Neural progenitor cell (in vitro differentiated cells): ENCODE measurements at regions not wholly inside any gene's neighbourhood (a gene's known extent, or its start where the extent isn't known, plus 50 kb on each side); places are given as distances from the start of the nearest gene placed in this dataset.

Source experiments
- DNase-seq: peaks from one replicate; pipeline ENCODE4 v3.0.0-alpha.2; 2016; ENCODE audit warnings: low spot score
- H2AFZ ChIP-seq: fragments of 200-600 bp; sonication (generic); replicated peaks from 2 replicates; pipeline ENCODE4 v1.6.1; 2016; ENCODE audit warnings: antibody characterized with exemption
- H3F3A ChIP-seq: fragments of 200-600 bp; sonication (generic); 2 replicates; pipeline ENCODE4 v1.6.1; 2016; ENCODE audit warnings: antibody characterized with exemption, low read depth
- H3K27ac ChIP-seq: fragments of 200-600 bp; sonication (generic); 2 replicates; pipeline ENCODE4 v1.5.1; 2016; ENCODE audit warnings: mild to moderate bottlenecking
- H3K27me3 ChIP-seq: fragments of 200-600 bp; sonication (generic); 2 replicates; pipeline ENCODE4 v1.6.1; 2016; ENCODE audit warnings: mild to moderate bottlenecking, moderate library complexity
- H3K36me3 ChIP-seq: fragments of 200-600 bp; sonication (generic); 2 replicates; pipeline ENCODE4 v1.5.1; 2016
- H3K4me1 ChIP-seq: fragments of 200-600 bp; sonication (generic); 2 replicates; pipeline ENCODE4 v1.6.1; 2016; ENCODE audit warnings: mixed run types
- H3K4me2 ChIP-seq: fragments of 200-600 bp; sonication (generic); 2 replicates; pipeline ENCODE4 v1.6.1; 2016
- H3K4me3 ChIP-seq: fragments of 200-600 bp; sonication (generic); 2 replicates; pipeline ENCODE4 v1.5.1; 2016
- H3K79me2 ChIP-seq: fragments of 200-600 bp; sonication (generic); 2 replicates; pipeline ENCODE4 v1.6.1; 2016; ENCODE audit warnings: low read depth
- H3K9ac ChIP-seq: fragments of 200-600 bp; sonication (generic); 2 replicates; pipeline ENCODE4 v1.6.1; 2016
- H3K9me3 ChIP-seq: fragments of 200-600 bp; sonication (generic); 2 replicates; pipeline ENCODE4 v1.5.1; 2016; ENCODE audit warnings: low read depth
- H4K20me1 ChIP-seq: fragments of 200-600 bp; sonication (generic); 2 replicates; pipeline ENCODE4 v1.6.1; 2016; ENCODE audit warnings: low read depth
- H3K27ac Mint-ChIP-seq: 3 replicates; pipeline ENCODE4 v1.8.0; 2021; ENCODE audit warnings: mixed read lengths
- H3K27me3 Mint-ChIP-seq: 2 replicates; pipeline ENCODE4 v1.8.0; 2022; ENCODE audit warnings: low read depth, mild to moderate bottlenecking, inconsistent platforms, moderate library complexity, mixed read lengths; ENCODE audit not compliant: insufficient read depth
- H3K36me3 Mint-ChIP-seq: 3 replicates; pipeline ENCODE4 v1.8.0; 2021; ENCODE audit warnings: mixed read lengths
- H3K4me1 Mint-ChIP-seq: 3 replicates; pipeline ENCODE4 v1.8.0; 2021; ENCODE audit warnings: mixed read lengths
- H3K4me3 Mint-ChIP-seq: 3 replicates; pipeline ENCODE4 v1.8.0; 2021; ENCODE audit warnings: mild to moderate bottlenecking, moderate library complexity, mixed read lengths
- H3K9me3 Mint-ChIP-seq: 3 replicates; pipeline ENCODE4 v1.8.0; 2020; ENCODE audit warnings: mixed read lengths
- CTCF ChIP-seq: fragments of 200-600 bp; sonication (generic); IDR thresholded peaks from 2 replicates; pipeline ENCODE4 v1.5.1; 2017; ENCODE audit warnings: antibody characterized with exemption, mild to moderate bottlenecking
- EZH2 ChIP-seq: fragments of 200-600 bp; sonication (generic); IDR thresholded peaks from 2 replicates; pipeline ENCODE4 v1.6.1; 2017; ENCODE audit warnings: antibody characterized with exemption, mild to moderate bottlenecking, moderate library complexity
- EZH2phosphoT487 ChIP-seq: fragments of 200-600 bp; sonication (generic); IDR thresholded peaks from 2 replicates; pipeline ENCODE4 v1.6.1; 2017; ENCODE audit warnings: antibody characterized with exemption

- peaks cover 5% of the 10 kb centered on the region for H3K9me3 Mint-ChIP-seq
- no peak for DNase-seq
- H2AFZ ChIP-seq: peak overlapping the region; percentile 34
- H3K4me3 ChIP-seq: no peak overlapping the region
- H3K36me3 ChIP-seq: no peaks in the 10 kb centered on the region
- H3K27me3 Mint-ChIP-seq: peaks cover 3% of the 10 kb centered on the region
- H3K27ac ChIP-seq: no peak overlapping the region
- H3K79me2 ChIP-seq: no peaks in the 10 kb centered on the region
- H3K36me3 Mint-ChIP-seq: no peaks in the 10 kb centered on the region
- TF ChIP-seq CTCF (no peak), EZH2phosphoT487 (no peak), EZH2 (no peak)
- H3K4me3 Mint-ChIP-seq: no peak overlapping the region
- no peaks in the 10 kb centered on the region for H3K27me3 ChIP-seq
- H3K27ac Mint-ChIP-seq: no peak overlapping the region
- no peak overlapping the region for H3K4me2 ChIP-seq
- no peaks in the 10 kb centered on the region for H3K9me3 ChIP-seq
- no peaks in the 10 kb centered on the region for H3F3A ChIP-seq
- no peaks in the 10 kb centered on the region for H3K4me1 ChIP-seq
- no peaks in the 10 kb centered on the region for H4K20me1 ChIP-seq
- H3K9ac ChIP-seq: no peak overlapping the region
- H3K4me1 Mint-ChIP-seq: no peaks in the 10 kb centered on the region
These were observed 59.0 kb upstream of the ZBTB7C start for GRCh38 chr18:48468151-48468550.

DNA sequence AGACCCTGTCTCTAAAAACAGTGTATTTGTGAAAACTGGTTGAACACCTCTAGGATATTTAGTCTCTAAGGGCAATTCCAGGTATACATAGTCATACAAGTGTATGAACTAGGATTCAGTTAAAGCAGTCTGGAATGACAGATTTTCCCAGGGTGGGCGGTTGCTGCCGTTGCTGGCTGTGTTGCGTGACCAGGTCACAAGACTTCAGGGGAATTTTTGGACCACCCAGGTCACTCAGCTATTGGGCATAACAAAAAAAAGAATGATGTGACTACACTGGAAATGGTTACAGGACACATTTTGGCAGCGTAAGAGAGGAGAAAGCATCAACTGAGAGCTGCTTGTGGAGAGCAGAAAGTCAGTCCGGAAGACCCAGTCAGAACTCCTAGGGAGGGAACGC lies 58.0 kb upstream of the ZBTB7C start:
- H3K9ac ChIP-seq: no peak overlapping the region
- peaks cover 3% of the 10 kb centered on the region for H3K27me3 Mint-ChIP-seq
- no peaks in the 10 kb centered on the region for H3K79me2 ChIP-seq
- H3K4me2 ChIP-seq: no peak overlapping the region
- no peaks in the 10 kb centered on the region for H4K20me1 ChIP-seq
- H3K27me3 ChIP-seq: no peaks in the 10 kb centered on the region
- DNase-seq: no peak
- TF ChIP-seq EZH2 (no peak), CTCF (no peak), EZH2phosphoT487 (no peak)
- peaks cover 3% of the 10 kb centered on the region for H3K9me3 Mint-ChIP-seq
- no peak overlapping the region for H3K4me3 Mint-ChIP-seq
- no peaks in the 10 kb centered on the region for H3K4me1 Mint-ChIP-seq
- no peak overlapping the region for H3K27ac ChIP-seq
- H3K36me3 Mint-ChIP-seq: no peaks in the 10 kb centered on the region
- H2AFZ ChIP-seq: no peak overlapping the region
- H3F3A ChIP-seq: no peaks in the 10 kb centered on the region
- no peak overlapping the region for H3K4me3 ChIP-seq
- no peaks in the 10 kb centered on the region for H3K9me3 ChIP-seq
- no peak overlapping the region for H3K27ac Mint-ChIP-seq
- no peaks in the 10 kb centered on the region for H3K4me1 ChIP-seq
- no peaks in the 10 kb centered on the region for H3K36me3 ChIP-seq

DNA sequence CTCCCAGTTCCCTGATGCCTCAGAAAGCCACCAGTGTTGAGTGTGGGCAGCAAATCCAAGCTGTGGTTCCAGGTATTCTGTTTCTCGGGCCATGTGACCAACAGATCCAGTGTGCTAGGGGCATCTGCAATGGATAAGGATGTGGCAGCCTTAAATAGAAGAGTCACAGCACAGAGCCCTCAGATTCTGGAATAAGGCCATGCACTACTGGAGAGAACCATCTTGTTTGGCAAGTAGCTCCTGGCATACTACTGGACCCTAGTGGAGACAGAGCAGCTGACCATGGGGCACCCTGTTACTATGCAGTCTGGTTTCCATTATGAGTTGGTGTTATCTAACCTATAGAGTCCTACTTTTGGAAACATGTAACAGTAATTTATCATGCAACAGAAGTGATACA lies 53.3 kb upstream of the ZBTB7C start:
- Histone ChIP-seq H2AFZ (no peak overlapping the region), H3K79me2 (no peaks in the 10 kb centered on the region), H4K20me1 (no peaks in the 10 kb centered on the region), H3K4me3 (no peak overlapping the region), H3K4me2 (no peak overlapping the region), H3K27ac (no peak overlapping the region), H3F3A (no peaks in the 10 kb centered on the region), H3K9ac (no peak overlapping the region), H3K36me3 (no peaks in the 10 kb centered on the region), H3K27me3 (no peaks in the 10 kb centered on the region), H3K9me3 (no peaks in the 10 kb centered on the region), H3K4me1 (no peaks in the 10 kb centered on the region)
- H3K4me1 Mint-ChIP-seq: no peaks in the 10 kb centered on the region
- H3K27me3 Mint-ChIP-seq: no peaks in the 10 kb centered on the region
- TF ChIP-seq CTCF (no peak), EZH2 (no peak), EZH2phosphoT487 (no peak)
- no peaks in the 10 kb centered on the region for H3K9me3 Mint-ChIP-seq
- no peaks in the 10 kb centered on the region for H3K36me3 Mint-ChIP-seq
- no peak overlapping the region for H3K27ac Mint-ChIP-seq
- no peak overlapping the region for H3K4me3 Mint-ChIP-seq
- no peak for DNase-seq
